GM21723 (cell line): ENCODE measurements at regions not wholly inside any gene's neighbourhood (a gene's known extent, or its start where the extent isn't known, plus 50 kb on each side); places are given as distances from the start of the nearest gene placed in this dataset.

Experiments used
- ATAC-seq: cut with Tn5 transposase; IDR thresholded peaks from one replicate; pipeline ENCODE4 v1.9.1; 2021; ENCODE audit warnings: mild to moderate bottlenecking, moderate library complexity; ENCODE audit not compliant: unreplicated experiment

DNA sequence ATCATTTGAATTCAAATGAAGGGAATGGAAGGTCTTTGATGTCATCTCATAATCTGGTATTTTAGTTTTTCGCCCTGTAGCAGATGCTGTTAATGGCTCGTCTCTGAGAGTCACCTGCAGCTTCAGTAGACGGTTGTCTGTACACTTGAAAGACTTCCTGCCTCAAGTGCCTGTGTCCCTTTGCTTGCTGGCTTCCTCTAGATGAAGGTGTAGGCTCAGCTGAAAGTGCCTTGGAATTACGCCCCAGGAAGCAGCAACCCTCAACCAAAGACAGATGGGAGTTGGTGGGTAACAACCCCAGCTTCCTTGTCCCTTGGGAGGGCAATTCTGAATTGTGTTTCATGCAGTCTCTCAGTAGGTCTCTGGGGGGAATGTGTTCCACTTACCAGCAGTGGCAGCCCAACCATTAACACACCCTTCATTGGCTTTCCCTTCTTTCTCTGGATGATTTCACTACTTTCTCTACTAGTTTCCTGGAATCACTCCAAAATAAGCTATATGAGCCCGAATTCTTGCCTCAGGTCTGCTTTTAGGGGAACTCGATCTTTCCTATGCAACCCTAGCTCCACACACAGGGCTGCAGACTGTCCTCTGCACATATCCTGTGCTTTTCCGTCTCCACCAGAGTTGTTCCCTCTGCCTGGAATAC lies 395.6 kb downstream of the DMAC1 start:
- ATAC-seq, result no peak

DNA sequence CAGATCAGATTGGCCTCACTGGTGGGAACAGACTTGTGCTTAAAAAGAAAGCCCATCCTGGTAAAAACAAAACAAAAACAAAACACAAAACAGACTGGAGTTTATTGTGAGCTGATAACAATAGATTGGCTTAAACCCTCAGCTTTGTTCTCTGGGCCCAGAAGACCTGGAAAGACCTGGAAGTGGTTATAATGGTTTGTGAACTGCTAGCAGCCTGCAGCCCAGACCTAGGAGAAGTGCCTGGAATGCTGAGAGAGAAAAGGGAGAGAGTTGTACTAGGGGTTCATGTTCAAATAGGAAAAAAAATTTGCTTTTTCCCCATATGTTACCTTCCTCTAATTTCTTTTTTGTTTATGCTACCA lies 396.6 kb downstream of the DMAC1 start:
- ATAC-seq, result no peak

DNA sequence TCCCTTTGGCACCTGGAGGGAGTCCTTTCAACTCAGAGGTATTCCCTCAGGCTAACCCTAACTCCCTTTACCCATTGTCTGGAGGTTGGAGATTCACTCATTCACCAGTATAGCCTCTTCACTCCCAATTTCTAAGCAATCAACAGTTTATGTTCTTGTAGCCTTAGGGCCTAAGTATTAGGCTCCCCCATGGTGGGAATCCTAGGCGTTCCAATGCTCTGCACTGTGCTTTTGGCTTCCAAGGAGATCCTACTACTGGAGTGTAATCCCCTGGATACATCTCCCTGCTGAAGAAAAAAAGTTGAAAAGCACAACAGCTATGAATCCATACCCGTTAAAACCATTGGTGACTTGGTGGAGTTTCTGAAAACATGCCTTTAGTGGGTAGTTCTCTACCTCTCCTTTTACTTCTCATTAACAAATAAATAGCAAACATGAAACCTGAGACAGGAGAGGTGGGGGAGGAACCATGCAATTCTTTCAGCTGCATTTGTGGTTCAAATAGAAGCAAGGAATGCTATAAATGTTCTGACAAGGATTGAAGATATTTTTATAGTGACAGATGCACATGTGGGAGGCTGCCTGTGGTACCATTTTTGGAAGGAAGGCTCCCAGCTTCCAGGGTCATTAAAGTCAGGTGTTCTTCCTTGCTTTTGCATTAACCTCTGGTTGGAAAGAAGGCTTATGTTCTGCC lies 397.1 kb downstream of the DMAC1 start:
- no peak for ATAC-seq

DNA sequence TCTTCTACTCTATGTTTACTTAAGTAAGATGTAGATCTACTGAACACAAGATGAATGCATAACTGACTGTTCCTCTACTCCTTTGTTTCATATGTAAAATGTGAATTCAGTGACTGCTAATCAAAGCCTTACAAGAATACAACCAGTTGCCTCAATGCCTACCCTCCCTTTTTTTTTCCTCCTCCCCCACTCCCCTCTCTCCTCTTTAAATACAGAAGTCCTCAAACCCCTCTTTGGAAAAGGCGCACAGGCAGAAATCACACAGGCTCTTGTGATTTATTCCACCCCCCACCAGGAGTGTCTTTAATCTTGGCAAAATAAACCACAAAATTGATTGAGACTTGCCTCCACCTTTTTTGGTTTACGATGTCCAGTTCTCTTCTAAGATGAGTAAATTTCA lies 398.5 kb downstream of the DMAC1 start:
- ATAC-seq, result no peak

DNA sequence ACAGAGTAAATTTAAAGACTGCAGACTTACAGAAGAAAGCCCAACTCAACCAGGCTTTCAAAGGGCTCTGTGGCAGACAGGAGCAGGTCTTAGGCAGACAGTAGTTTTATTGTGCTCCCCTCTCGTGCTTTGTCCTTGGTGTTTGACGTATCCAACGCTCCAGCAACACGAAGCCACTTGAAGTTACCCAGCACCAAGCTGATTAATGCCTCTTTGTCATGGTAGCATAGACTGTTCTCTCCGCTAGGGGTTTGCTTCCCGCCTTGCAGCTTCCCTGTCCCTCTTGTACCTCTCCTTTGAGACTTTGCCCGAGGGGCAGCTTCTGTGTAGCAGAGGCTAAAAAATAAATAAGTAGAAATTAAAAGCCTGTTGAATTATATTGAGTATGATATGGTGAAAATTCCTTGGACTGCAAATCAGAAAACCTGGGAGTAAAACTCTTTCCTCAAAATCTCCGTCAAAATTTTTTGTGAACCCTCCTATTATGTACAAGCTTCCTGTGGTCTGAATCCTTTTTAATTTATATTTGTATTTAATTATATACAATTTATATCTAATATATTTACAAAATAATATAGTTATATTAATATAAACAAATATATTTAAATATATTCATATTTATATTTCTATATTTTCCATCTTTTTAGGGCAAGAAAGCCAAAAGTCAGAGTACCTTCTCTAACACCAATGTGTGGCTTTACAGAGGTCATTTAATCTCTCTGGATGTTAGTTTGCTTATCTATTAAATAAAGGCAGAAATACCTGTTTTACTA lies 405.4 kb downstream of the DMAC1 start:
- ATAC-seq, result no peak

DNA sequence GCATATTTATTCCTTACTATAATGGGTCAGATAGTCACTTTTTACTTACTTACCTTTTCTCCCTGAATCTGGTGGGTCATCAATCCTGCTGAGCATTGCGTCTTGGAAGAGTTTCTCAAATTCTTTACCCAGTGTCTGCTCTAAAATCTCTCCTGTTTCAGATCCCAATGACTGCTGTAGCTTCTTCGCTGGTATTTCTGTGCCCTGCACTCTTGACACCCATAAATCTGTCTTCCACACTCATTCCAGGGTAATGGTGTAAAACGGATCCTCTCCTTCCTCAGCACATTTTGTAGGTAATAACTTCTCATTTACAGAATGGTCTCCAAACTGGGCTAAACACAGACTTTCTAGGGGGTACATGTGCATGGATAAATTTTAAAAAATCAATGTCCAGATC lies 407.4 kb downstream of the DMAC1 start:
- no peak for ATAC-seq

DNA sequence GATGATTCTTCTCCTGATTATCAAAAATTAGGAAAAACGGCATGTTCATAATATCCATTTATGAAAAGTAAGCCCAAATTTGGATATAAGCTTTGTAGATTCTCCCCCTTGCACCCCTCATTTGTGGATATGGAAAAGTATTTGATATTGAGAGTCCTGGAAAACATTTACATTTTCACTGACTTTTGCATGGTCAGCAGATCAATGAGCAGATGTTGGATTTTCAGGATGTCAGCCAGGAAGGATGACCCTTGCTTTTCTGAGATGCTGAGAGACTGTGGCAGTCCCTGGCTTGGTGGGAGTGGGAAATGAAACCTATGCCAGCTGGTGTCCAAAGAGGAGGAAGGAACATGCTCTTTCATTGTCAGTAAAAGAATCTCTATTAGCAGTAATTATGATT lies 410.8 kb downstream of the DMAC1 start:
- ATAC-seq, result no peak

DNA sequence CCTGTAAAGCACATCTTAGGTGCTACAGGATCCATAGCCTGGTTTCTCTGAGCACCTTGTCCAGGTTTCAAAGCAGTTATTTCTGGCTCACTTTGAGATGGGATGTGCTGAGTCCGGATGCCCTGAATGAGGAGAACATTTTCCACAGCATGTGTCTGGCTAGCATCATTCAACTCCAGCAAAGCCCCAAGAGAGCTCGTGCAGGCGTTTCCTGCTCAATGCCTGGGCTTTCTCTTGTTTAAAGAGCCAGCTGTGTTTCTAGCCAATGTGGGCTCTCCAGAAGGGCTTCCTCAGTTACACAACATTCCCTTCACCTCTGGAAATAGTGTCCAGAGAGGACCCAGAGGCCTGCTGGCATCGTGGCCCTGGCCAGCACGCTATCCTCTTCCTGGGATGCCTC lies 411.7 kb downstream of the DMAC1 start:
- ATAC-seq, result no peak

- no peak for ATAC-seq
These were observed 417.3 kb downstream of the DMAC1 start for GRCh38 chr9:7382304-7382703.

DNA sequence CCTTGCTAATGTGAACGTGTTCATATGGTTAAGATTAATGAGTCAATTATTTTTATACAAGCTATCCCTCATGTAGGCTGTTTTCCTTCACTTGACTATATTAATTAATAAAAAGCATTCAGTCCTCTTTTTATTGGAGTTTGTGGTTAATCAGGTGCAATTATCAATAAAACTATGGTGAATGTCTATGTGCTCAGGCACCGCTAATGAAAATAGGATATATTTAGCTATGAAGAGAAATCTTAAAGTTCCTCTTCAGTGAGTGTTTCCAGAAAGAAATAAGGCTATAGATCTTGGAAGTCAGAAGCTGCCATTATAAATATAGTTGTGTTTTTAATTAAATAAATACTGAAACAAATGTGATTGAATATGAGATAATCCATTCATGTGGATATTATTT lies 422.1 kb downstream of the DMAC1 start:
- ATAC-seq, result no peak

DNA sequence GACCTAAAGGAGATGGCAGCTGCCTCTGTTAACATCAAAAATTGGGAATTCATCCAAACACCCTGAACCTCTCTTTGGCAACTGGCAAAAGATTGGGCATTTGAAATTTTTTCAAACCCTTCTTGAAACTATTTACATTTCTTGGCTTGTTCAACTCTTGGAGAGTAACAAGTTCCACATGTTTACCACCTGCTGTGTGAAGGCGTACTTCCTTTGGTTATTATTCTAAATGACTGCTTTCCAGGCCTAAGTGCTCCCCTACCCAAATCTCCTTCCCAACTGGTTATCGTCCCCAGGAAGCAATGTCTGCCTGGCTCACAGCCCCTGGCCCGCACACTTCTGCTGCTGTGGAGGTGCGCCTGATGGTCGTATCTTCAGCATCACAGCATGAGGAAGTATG lies 422.7 kb downstream of the DMAC1 start:
- ATAC-seq, result no peak

- no peak for ATAC-seq
These were observed 423.4 kb downstream of the DMAC1 start for GRCh38 chr9:7376213-7376612.

DNA sequence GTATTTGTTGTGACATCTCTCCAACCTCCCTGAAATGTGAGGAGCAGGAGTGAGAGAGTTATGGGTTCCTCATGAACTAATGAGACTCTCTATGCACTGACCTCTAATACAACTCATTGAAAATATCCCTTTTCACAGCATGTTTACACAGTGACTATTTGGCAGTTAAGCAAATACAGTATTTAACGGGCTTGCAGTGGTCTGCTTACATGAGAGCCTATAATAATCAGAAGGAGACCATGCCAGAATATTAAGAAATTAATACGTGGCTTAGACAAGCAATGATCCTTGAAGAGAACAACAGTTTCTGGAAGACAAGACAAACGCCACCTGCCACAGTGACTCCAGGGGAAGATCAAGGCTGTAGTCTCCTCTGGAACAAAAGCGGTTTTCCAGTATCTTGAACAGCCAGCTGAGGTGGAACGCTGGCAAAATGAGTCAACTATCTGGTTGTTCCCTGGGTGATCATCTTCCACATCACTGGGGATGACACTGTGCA lies 424.5 kb downstream of the DMAC1 start:
- ATAC-seq, result no peak

DNA sequence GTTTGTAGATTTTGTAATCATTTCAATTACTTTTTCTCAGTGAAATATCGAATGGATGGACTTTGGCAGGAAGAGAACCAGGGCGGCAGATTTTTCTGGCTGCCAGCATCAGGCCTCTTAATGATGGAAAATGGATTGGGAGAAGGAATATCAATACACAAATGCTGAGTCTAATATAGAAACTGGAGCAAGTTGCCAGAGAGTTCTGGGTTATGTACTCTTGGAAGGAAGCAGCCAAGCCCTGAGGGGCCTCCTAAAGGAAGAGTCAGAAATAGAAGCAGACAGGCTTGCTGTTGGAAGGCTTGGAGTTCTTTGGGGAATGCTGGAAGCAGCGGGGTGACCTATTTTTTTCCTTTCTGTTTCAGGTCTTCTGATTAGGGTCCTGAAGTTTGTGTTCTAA lies 428.6 kb downstream of the DMAC1 start:
- no peak for ATAC-seq

- ATAC-seq, result no peak
These were observed 429.2 kb downstream of the DMAC1 start for GRCh38 chr9:7370381-7370780.

GRCh38 chr9:7369384-7369821 lies 430.2 kb downstream of the DMAC1 start:
- no peak for ATAC-seq

- no peak for ATAC-seq
These were observed 430.9 kb downstream of the DMAC1 start for GRCh38 chr9:7368410-7369292.

DNA sequence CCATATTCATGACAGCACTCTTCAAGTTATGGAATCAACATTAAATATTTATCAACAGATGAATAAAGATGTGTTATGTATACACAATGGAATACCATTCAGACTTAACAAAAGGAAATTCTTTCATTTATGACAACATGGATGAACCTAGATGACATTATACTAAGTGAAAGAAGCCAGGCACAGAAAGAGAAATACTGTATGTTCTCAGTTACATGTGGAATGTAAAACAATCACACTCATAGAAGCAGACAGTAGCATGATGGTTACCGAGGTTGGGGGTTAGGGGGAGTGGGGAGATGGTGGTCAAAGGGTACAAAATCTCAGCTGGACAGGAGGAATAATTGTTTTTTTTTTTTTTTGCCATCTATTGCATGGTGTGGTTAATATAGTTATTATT lies 431.9 kb downstream of the DMAC1 start:
- no peak for ATAC-seq

- ATAC-seq, result no peak
These were observed 433.5 kb downstream of the DMAC1 start for GRCh38 chr9:7366121-7366520.

GRCh38 chr9:7363777-7364477 lies 435.7 kb downstream of the DMAC1 start:
- no peak for ATAC-seq
